ENCODE measurements at regions not wholly inside any gene's neighbourhood (a gene's known extent, or its start where the extent isn't known, plus 50 kb on each side); places are given as distances from the start of the nearest gene placed in this dataset.

- Histone ChIP-seq H3K9ac (ENCODE audit: insufficient read depth in 1 of 2, low read length in 2 of 2) (no peak overlapping the region), H3K27ac (ENCODE audit: low read depth in 1 of 2, low read length in 1 of 2) (no peak overlapping the region), H3K27me3 (ENCODE audit: control insufficient read depth in 3 of 3, insufficient read depth in 3 of 3, low read length in 2 of 3) (no peaks in the 10 kb centered on the region), H3K4me1 (ENCODE audit: control insufficient read depth in 5 of 5, insufficient read depth in 5 of 5, low read length in 5 of 5) (no peaks in the 10 kb centered on the region), H3K4me3 (no peak overlapping the region), H3K9me3 (ENCODE audit: control insufficient read depth in 4 of 4, insufficient read depth in 3 of 4, low read length in 3 of 4) (no peaks in the 10 kb centered on the region), H3K36me3 (ENCODE audit: control insufficient read depth in 4 of 4, insufficient read depth in 4 of 4, low read length in 4 of 4) (no peaks in the 10 kb centered on the region)
- ATAC-seq (ENCODE audit: insufficient read depth, low FRiP score) (no peak), DNase-seq (no peak)
- no peak for TF ChIP-seq CTCF (IDR thresholded peaks at IDR 0.05; ENCODE audit: control extremely low read depth, extremely low read depth)
- WGBS, 2 donors = 39 to 66% methylated on average over 3 to 4 of the region's 4 CpGs
Observed at GRCh38 chr14:62077676-62078261, 315.5 kb downstream of the SNAPC1 start.

GRCh38 chr14:62079038-62079437 lies 316.8 kb downstream of the SNAPC1 start:
- Histone ChIP-seq H3K27me3 (ENCODE audit: control insufficient read depth in 3 of 3, insufficient read depth in 3 of 3, low read length in 2 of 3) (no peaks in the 10 kb centered on the region), H3K9ac (ENCODE audit: insufficient read depth in 1 of 2, low read length in 2 of 2) (no peak overlapping the region), H3K27ac (ENCODE audit: low read depth in 1 of 2, low read length in 1 of 2) (no peak overlapping the region), H3K9me3 (ENCODE audit: control insufficient read depth in 4 of 4, insufficient read depth in 3 of 4, low read length in 3 of 4) (peaks cover 0 to 2% (median 0%) of the 10 kb centered on the region in 4 donors), H3K36me3 (ENCODE audit: control insufficient read depth in 4 of 4, insufficient read depth in 4 of 4, low read length in 4 of 4) (no peaks in the 10 kb centered on the region), H3K4me1 (ENCODE audit: control insufficient read depth in 5 of 5, insufficient read depth in 5 of 5, low read length in 5 of 5) (no peaks in the 10 kb centered on the region), H3K4me3 (no peak overlapping the region)
- no peak for TF ChIP-seq CTCF (IDR thresholded peaks at IDR 0.05; ENCODE audit: control extremely low read depth, extremely low read depth)
- DNase-seq (peak in 1 of 3 donors; percentile 9), ATAC-seq (ENCODE audit: insufficient read depth, low FRiP score) (no peak)
- 84 to 90% methylated on average over 1 of the region's 1 CpG for WGBS, 2 donors

- no peak overlapping the region for H3K27ac ChIP-seq (ENCODE audit: low read depth in 1 of 2, low read length in 1 of 2)
- no peaks in the 10 kb centered on the region for H3K36me3 ChIP-seq (ENCODE audit: control insufficient read depth in 4 of 4, insufficient read depth in 4 of 4, low read length in 4 of 4)
- H3K9me3 ChIP-seq (ENCODE audit: control insufficient read depth in 4 of 4, insufficient read depth in 3 of 4, low read length in 3 of 4) = peaks cover 0 to 8% (median 2%) of the 10 kb centered on the region in 4 donors
- no peak for DNase-seq
- no peak overlapping the region for H3K9ac ChIP-seq (ENCODE audit: insufficient read depth in 1 of 2, low read length in 2 of 2)
- no peak for TF ChIP-seq CTCF (IDR thresholded peaks at IDR 0.05; ENCODE audit: control extremely low read depth, extremely low read depth)
- no peaks in the 10 kb centered on the region for H3K4me1 ChIP-seq (ENCODE audit: control insufficient read depth in 5 of 5, insufficient read depth in 5 of 5, low read length in 5 of 5)
- no peak overlapping the region for H3K4me3 ChIP-seq
- no peaks in the 10 kb centered on the region for H3K27me3 ChIP-seq (ENCODE audit: control insufficient read depth in 3 of 3, insufficient read depth in 3 of 3, low read length in 2 of 3)
- 84 to 88% methylated on average over 10 of the region's 10 CpGs for WGBS, 2 donors
- no peak for ATAC-seq (ENCODE audit: insufficient read depth, low FRiP score)
Observed at GRCh38 chr14:62081012-62081612, 318.9 kb downstream of the SNAPC1 start.
